ENCODE measurements at regions not wholly inside any gene's neighbourhood (a gene's known extent, or its start where the extent isn't known, plus 50 kb on each side); places are given as distances from the start of the nearest gene placed in this dataset.
"Not testable (repeated sequence)": the region's sequence is repeated elsewhere in the genome, so short reads cannot be mapped to it uniquely, and the experiment has no call there.

GRCh38 chr7:131826960-131827359, 270.5 kb upstream of the PODXL start:
- no peaks in the 10 kb centered on the region for H3K9me3 Mint-ChIP-seq (ENCODE audit: insufficient read depth)
- TF ChIP-seq EZH2 (IDR thresholded peaks at IDR 0.05; ENCODE audit: borderline replicate concordance, insufficient read depth, low read depth, low read length, poor library complexity, severe bottlenecking) (no peak), CTCF (IDR thresholded peaks at IDR 0.05) (no peak)
- WGBS (ENCODE audit: insufficient coverage) = 81% methylated on average over 7 of the region's 8 CpGs

GRCh38 chr7:131823961-131824440, 267.6 kb upstream of the PODXL start:
- H3K79me2 ChIP-seq (ENCODE audit: control insufficient read depth, insufficient read depth, low read length); H2AFZ ChIP-seq (ENCODE audit: insufficient read depth, low read depth, low read length, poor library complexity, severe bottlenecking); H3K27me3 ChIP-seq (replicated peaks in 1 of 4; ENCODE audit: control extremely low read depth in 1 of 4, control insufficient read depth in 3 of 4, insufficient read depth in 4 of 4, low read length in 3 of 4); H3K4me1 ChIP-seq (ENCODE audit: control insufficient read depth in 2 of 2, insufficient read depth in 2 of 2, low read length in 2 of 2); POLR2A ChIA-PET; H3K9ac ChIP-seq (ENCODE audit: low read length); H3K4me1 Mint-ChIP-seq; H4K20me1 ChIP-seq (ENCODE audit: control insufficient read depth, insufficient read depth, low read length, poor library complexity, severe bottlenecking); DNase-seq; H3K36me3 ChIP-seq (replicated peaks in 1 of 2; ENCODE audit: control extremely low read depth in 1 of 2, control insufficient read depth in 1 of 2, extremely low read depth in 1 of 2, insufficient read depth in 2 of 2, low read length in 1 of 2); ATAC-seq (ENCODE audit: low read depth); H3K9me3 Mint-ChIP-seq (ENCODE audit: insufficient read depth); intact Hi-C loops (cut with micrococcal nuclease); H3K27ac Mint-ChIP-seq; H3K4me2 ChIP-seq (replicated peaks; ENCODE audit: low read depth, low read length, poor library complexity, severe bottlenecking); CTCF ChIA-PET; H3K27me3 Mint-ChIP-seq; H3K4me3 Mint-ChIP-seq; H3K27ac ChIP-seq (ENCODE audit: low read length in 2 of 2); H3K4me3 ChIP-seq (ENCODE audit: control extremely low read depth in 1 of 5, extremely low read depth in 1 of 5, insufficient read depth in 1 of 5, low read depth in 2 of 5, low read length in 4 of 5): not testable (repeated sequence)
- WGBS (ENCODE audit: insufficient coverage) = 94% methylated on average over 7 of the region's 8 CpGs
- peaks cover 0 to 14% (median 0%) of the 10 kb centered on the region in 3 donors for H3K9me3 ChIP-seq (ENCODE audit: control extremely low read depth in 1 of 3, control insufficient read depth in 2 of 3, insufficient read depth in 1 of 3, low read length in 2 of 3)

More at GRCh38 chr7:131826960-131827359, 270.5 kb upstream of the PODXL start:
- no peaks in the 10 kb centered on the region for H3K79me2 ChIP-seq (ENCODE audit: control insufficient read depth, insufficient read depth, low read length)
- intact Hi-C loops (cut with micrococcal nuclease) = no loop called here
- Mint-ChIP-seq H3K27ac (no peak overlapping the region), H3K4me1 (no peaks in the 10 kb centered on the region), H3K27me3 (peaks cover 18% of the 10 kb centered on the region), H3K4me3 (no peak overlapping the region)
- H3K4me1 ChIP-seq (ENCODE audit: control insufficient read depth in 2 of 2, insufficient read depth in 2 of 2, low read length in 2 of 2) = no peaks in the 10 kb centered on the region
- peaks cover 0 to 3% (median 0%) of the 10 kb centered on the region in 3 donors for H3K9me3 ChIP-seq (ENCODE audit: control extremely low read depth in 1 of 3, control insufficient read depth in 2 of 3, insufficient read depth in 1 of 3, low read length in 2 of 3)
- no peak overlapping the region for H3K4me2 ChIP-seq (replicated peaks; ENCODE audit: low read depth, low read length, poor library complexity, severe bottlenecking)
- ATAC-seq (ENCODE audit: low read depth) = no peak
- no peak for DNase-seq
- POLR2A ChIA-PET = no interaction called here
- no peaks in the 10 kb centered on the region for H3K36me3 ChIP-seq (replicated peaks in 1 of 2; ENCODE audit: control extremely low read depth in 1 of 2, control insufficient read depth in 1 of 2, extremely low read depth in 1 of 2, insufficient read depth in 2 of 2, low read length in 1 of 2)
- no peaks in the 10 kb centered on the region for H4K20me1 ChIP-seq (ENCODE audit: control insufficient read depth, insufficient read depth, low read length, poor library complexity, severe bottlenecking)
- H3K4me3 ChIP-seq (ENCODE audit: control extremely low read depth in 1 of 5, extremely low read depth in 1 of 5, insufficient read depth in 1 of 5, low read depth in 2 of 5, low read length in 4 of 5) = no peak overlapping the region
- H3K27ac ChIP-seq (ENCODE audit: low read length in 2 of 2) = no peak overlapping the region
- H2AFZ ChIP-seq (ENCODE audit: insufficient read depth, low read depth, low read length, poor library complexity, severe bottlenecking) = no peak overlapping the region
- H3K9ac ChIP-seq (ENCODE audit: low read length) = no peak overlapping the region
- CTCF ChIA-PET = interaction anchor here (1.3 kb wide), 1 partner anchor 32 kb away, joined by 3 read pairs; no protein-coding TSS in a partner anchor
- H3K27me3 ChIP-seq (replicated peaks in 1 of 4; ENCODE audit: control extremely low read depth in 1 of 4, control insufficient read depth in 3 of 4, insufficient read depth in 4 of 4, low read length in 3 of 4) = peaks cover 0 to 2% (median 0%) of the 10 kb centered on the region in 4 experiments
